WERI-Rb-1 (cell line): ENCODE measurements at regions not wholly inside any gene's neighbourhood (a gene's known extent, or its start where the extent isn't known, plus 50 kb on each side); places are given as distances from the start of the nearest gene placed in this dataset.

Experiments used
- DNase-seq: peaks from one replicate; pipeline ENCODE4 v3.0.0-alpha.2; 2020
- H3K27ac ChIP-seq: fragments of 250-450 bp; sonication (Bioruptor Pico); 2 replicates; pipeline ENCODE4 v1.5.1; 2020; ENCODE audit warnings: mild to moderate bottlenecking, moderate library complexity
- H3K27me3 ChIP-seq: fragments of 250-450 bp; sonication (Bioruptor Pico); 2 replicates; pipeline ENCODE4 v1.5.1; 2021; ENCODE audit warnings: mild to moderate bottlenecking, low read depth, moderate library complexity; ENCODE audit not compliant: insufficient read depth, severe bottlenecking
- H3K36me3 ChIP-seq: fragments of 250-450 bp; sonication (Bioruptor Pico); 2 replicates; pipeline ENCODE4 v1.5.1; 2020; ENCODE audit warnings: mild to moderate bottlenecking, moderate library complexity
- H3K4me3 ChIP-seq: 2 replicates; pipeline ENCODE4 v1.5.1; 2011; ENCODE audit warnings: low read depth, mild to moderate bottlenecking, control low read depth, low read length
- H3K9me3 ChIP-seq: fragments of 250-450 bp; sonication (Bioruptor Pico); 2 replicates; pipeline ENCODE4 v1.5.1; 2021; ENCODE audit warnings: mild to moderate bottlenecking, moderate library complexity; ENCODE audit not compliant: severe bottlenecking
- CTCF ChIP-seq: IDR thresholded peaks from 2 replicates; pipeline ENCODE4 v1.5.1; 2011; ENCODE audit warnings: low read depth, mild to moderate bottlenecking, control low read depth, inconsistent platforms, low read length

GRCh38 chrX:9227276-9227675 lies 193.3 kb upstream of the FAM9B start:
- Histone ChIP-seq H3K27me3 (peaks cover 3% of the 10 kb centered on the region), H3K4me3 (no peak overlapping the region), H3K36me3 (no peaks in the 10 kb centered on the region), H3K27ac (no peak overlapping the region), H3K9me3 (no peaks in the 10 kb centered on the region)
- DNase-seq, result no peak
- TF ChIP-seq CTCF, result no peak

- no peak for DNase-seq
- TF ChIP-seq CTCF, result no peak
- H3K9me3 ChIP-seq, result no peaks in the 10 kb centered on the region
- no peak overlapping the region for H3K4me3 ChIP-seq
- no peak overlapping the region for H3K27ac ChIP-seq
- H3K27me3 ChIP-seq, result peaks cover 3% of the 10 kb centered on the region
- H3K36me3 ChIP-seq, result no peaks in the 10 kb centered on the region
Measured at GRCh38 chrX:9231491-9231890, 197.6 kb upstream of the FAM9B start.

GRCh38 chrX:9233141-9233540 lies 199.2 kb upstream of the FAM9B start:
- TF ChIP-seq CTCF, result no peak
- Histone ChIP-seq H3K27ac (no peak overlapping the region), H3K4me3 (no peak overlapping the region), H3K9me3 (no peaks in the 10 kb centered on the region), H3K27me3 (peaks cover under 1% of the 10 kb centered on the region), H3K36me3 (no peaks in the 10 kb centered on the region)
- DNase-seq, result no peak

- no peak for DNase-seq
- Histone ChIP-seq H3K9me3 (no peaks in the 10 kb centered on the region), H3K36me3 (no peaks in the 10 kb centered on the region), H3K27ac (no peak overlapping the region), H3K4me3 (no peak overlapping the region), H3K27me3 (no peaks in the 10 kb centered on the region)
- TF ChIP-seq CTCF, result no peak
Measured at GRCh38 chrX:9234315-9234714, 200.4 kb upstream of the FAM9B start.

- no peak overlapping the region for H3K27ac ChIP-seq
- no peak for DNase-seq
- H3K27me3 ChIP-seq, result peaks cover 5% of the 10 kb centered on the region
- no peaks in the 10 kb centered on the region for H3K36me3 ChIP-seq
- TF ChIP-seq CTCF, result no peak
- no peak overlapping the region for H3K4me3 ChIP-seq
- H3K9me3 ChIP-seq, result no peaks in the 10 kb centered on the region
Measured at GRCh38 chrX:9235722-9236121, 201.8 kb upstream of the FAM9B start.

GRCh38 chrX:9240956-9241355 lies 207.0 kb upstream of the FAM9B start:
- Histone ChIP-seq H3K4me3 (no peak overlapping the region), H3K36me3 (no peaks in the 10 kb centered on the region), H3K9me3 (no peaks in the 10 kb centered on the region), H3K27me3 (peaks cover 5% of the 10 kb centered on the region), H3K27ac (no peak overlapping the region)
- no peak for TF ChIP-seq CTCF
- DNase-seq, result no peak
